Stimulated activated CD4-positive, alpha-beta T cell treated with anti-CD3 and anti-CD28 coated beads, Interleukin-1b, Interleukin-23, amount 100 ng/mL, for 48 hours (primary cell): ENCODE measurements at regions not wholly inside any gene's neighbourhood (a gene's known extent, or its start where the extent isn't known, plus 50 kb on each side); places are given as distances from the start of the nearest gene placed in this dataset.
"Not testable (repeated sequence)": the region's sequence is repeated elsewhere in the genome, so short reads cannot be mapped to it uniquely, and the experiment has no call there.

ENCODE experiments used
- DNase-seq: peaks from one replicate; pipeline ENCODE4 v3.0.0-alpha.2; 2020

- DNase-seq, result no peak
These were observed 998.1 kb downstream of the SI start for GRCh38 chr3:164080208-164080607.

- no peak for DNase-seq
These were observed 1014.0 kb downstream of the SI start for GRCh38 chr3:164064298-164064697.

- no peak for DNase-seq
These were observed 1017.4 kb downstream of the SI start for GRCh38 chr3:164060923-164061322.

- DNase-seq, result no peak
These were observed 1028.4 kb downstream of the SI start for GRCh38 chr3:164049847-164050246.

GRCh38 chr3:164048451-164048850 lies 1029.8 kb downstream of the SI start:
- no peak for DNase-seq

- DNase-seq, result no peak
These were observed 1037.3 kb downstream of the SI start for GRCh38 chr3:164040991-164041390.

- DNase-seq, result no peak
These were observed 1048.1 kb downstream of the SI start for GRCh38 chr3:164030194-164030593.

GRCh38 chr3:164024786-164025185 lies 1053.5 kb downstream of the SI start:
- DNase-seq, result no peak

- DNase-seq, result no peak
These were observed 1054.8 kb downstream of the SI start for GRCh38 chr3:164023480-164023879.

GRCh38 chr3:164018500-164018899 lies 1059.8 kb downstream of the SI start:
- no peak for DNase-seq

GRCh38 chr3:164007765-164008164 lies 1070.5 kb downstream of the SI start:
- DNase-seq, result no peak

- DNase-seq, result no peak
These were observed 1074.1 kb downstream of the SI start for GRCh38 chr3:164004205-164004604.

- not testable (repeated sequence) for DNase-seq
These were observed 1075.3 kb downstream of the SI start for GRCh38 chr3:164003016-164003415.

GRCh38 chr3:163983940-163984339 lies 1094.4 kb downstream of the SI start:
- DNase-seq, result no peak

- DNase-seq, result no peak
These were observed 1106.4 kb downstream of the SI start for GRCh38 chr3:163971861-163972260.

GRCh38 chr3:163957072-163957471 lies 1121.2 kb downstream of the SI start:
- no peak for DNase-seq

- no peak for DNase-seq
These were observed 1124.8 kb downstream of the SI start for GRCh38 chr3:163953526-163953925.

- no peak for DNase-seq
These were observed 1125.8 kb downstream of the SI start for GRCh38 chr3:163952499-163952898.

GRCh38 chr3:163951397-163951987 lies 1126.8 kb downstream of the SI start:
- no peak for DNase-seq

- no peak for DNase-seq
These were observed 1131.5 kb downstream of the SI start for GRCh38 chr3:163946785-163947184.

GRCh38 chr3:163943664-163944063 lies 1134.6 kb downstream of the SI start:
- no peak for DNase-seq

- DNase-seq, result no peak
These were observed 1138.4 kb downstream of the SI start for GRCh38 chr3:163939926-163940325.

GRCh38 chr3:163936543-163936942 lies 1141.8 kb downstream of the SI start:
- DNase-seq, result no peak

- no peak for DNase-seq
These were observed 1142.9 kb downstream of the SI start for GRCh38 chr3:163935411-163935810.

GRCh38 chr3:163929069-163929652 lies 1149.1 kb downstream of the SI start:
- no peak for DNase-seq
